Endothelial cell of hepatic sinusoid (primary cell): ENCODE measurements at regions not wholly inside any gene's neighbourhood (a gene's known extent, or its start where the extent isn't known, plus 50 kb on each side); places are given as distances from the start of the nearest gene placed in this dataset.

Experiments
- in situ Hi-C: cut with HindIII; loops from 2 replicates; pipeline ENCODE4 v1.10.0; 2017; ENCODE audit warnings: low sequenced_read_pairs

GRCh38 chr5:56692359-56693219 is 122.8 kb upstream of the MAP3K1 start:
- in situ Hi-C loops, result no loop called here

- in situ Hi-C loops, result no loop called here
Observed at GRCh38 chr5:56688402-56688801, 126.9 kb upstream of the MAP3K1 start.

GRCh38 chr5:56686337-56687195 is 128.8 kb upstream of the MAP3K1 start:
- in situ Hi-C loops, result no loop called here

- in situ Hi-C loops, result no loop called here
Observed at GRCh38 chr5:56685503-56686217, 129.7 kb upstream of the MAP3K1 start.

- in situ Hi-C loops, result no loop called here
Observed at GRCh38 chr5:56684159-56684558, 131.2 kb upstream of the MAP3K1 start.

GRCh38 chr5:56683733-56684132 is 131.6 kb upstream of the MAP3K1 start:
- in situ Hi-C loops, result no loop called here

GRCh38 chr5:56683281-56683680 is 132.1 kb upstream of the MAP3K1 start:
- in situ Hi-C loops, result no loop called here

- in situ Hi-C loops, result no loop called here
Observed at GRCh38 chr5:56681346-56681745, 134.0 kb upstream of the MAP3K1 start.

GRCh38 chr5:56680731-56681130 is 134.6 kb upstream of the MAP3K1 start:
- in situ Hi-C loops, result no loop called here

- in situ Hi-C loops, result no loop called here
Observed at GRCh38 chr5:56677690-56678305, 137.6 kb upstream of the MAP3K1 start.

GRCh38 chr5:56676091-56676768 is 139.1 kb upstream of the MAP3K1 start:
- in situ Hi-C loops, result no loop called here

- in situ Hi-C loops, result no loop called here
Observed at GRCh38 chr5:56674441-56674840, 140.9 kb upstream of the MAP3K1 start.

- in situ Hi-C loops, result no loop called here
Observed at GRCh38 chr5:56673171-56673570, 142.2 kb upstream of the MAP3K1 start.

- in situ Hi-C loops, result no loop called here
Observed at GRCh38 chr5:56671571-56671970, 143.8 kb upstream of the MAP3K1 start.

GRCh38 chr5:56670916-56671315 is 144.4 kb upstream of the MAP3K1 start:
- in situ Hi-C loops, result no loop called here

- in situ Hi-C loops, result no loop called here
Observed at GRCh38 chr5:56669534-56670483, 145.5 kb upstream of the MAP3K1 start.

- in situ Hi-C loops, result no loop called here
Observed at GRCh38 chr5:56668996-56669395, 146.4 kb upstream of the MAP3K1 start.

GRCh38 chr5:56667692-56668091 is 147.7 kb upstream of the MAP3K1 start:
- in situ Hi-C loops, result no loop called here

- in situ Hi-C loops, result no loop called here
Observed at GRCh38 chr5:56666901-56667300, 148.4 kb upstream of the MAP3K1 start.
